Activated CD4-positive, alpha-beta memory T cell treated with anti-CD3 and anti-CD28 coated beads for 36 hours (primary cell): ENCODE measurements at regions not wholly inside any gene's neighbourhood (a gene's known extent, or its start where the extent isn't known, plus 50 kb on each side); places are given as distances from the start of the nearest gene placed in this dataset.
A peak's percentile ranks its signal among the peaks of the same experiment; 100 is the strongest.
"Not testable (repeated sequence)": the region's sequence is repeated elsewhere in the genome, so short reads cannot be mapped to it uniquely, and the experiment has no call there.

Source experiments
- CTCF ChIA-PET: fragments of 350-600 bp; sonication (Branson Sonifier 250); formaldehyde crosslinking; loops from one replicate; lab custom pipeline; 2021; ENCODE audit warnings: antibody characterized with exemption, inconsistent platforms; lab: Charles Lee
- POLR2A ChIA-PET: fragments of 350-600 bp; sonication (Branson Sonifier 250); formaldehyde crosslinking; loops from one replicate; lab custom pipeline; 2021; ENCODE audit warnings: antibody characterized with exemption; lab: Charles Lee
- DNase-seq: peaks from one replicate; pipeline ENCODE4 v3.0.0-alpha.2; 2020
- H3K27ac Mint-ChIP-seq: one replicate; pipeline ENCODE4 v1.8.0; 2021; ENCODE audit warnings: mixed read lengths
- H3K27me3 Mint-ChIP-seq: one replicate; pipeline ENCODE4 v1.8.0; 2021; ENCODE audit warnings: mixed read lengths
- H3K36me3 Mint-ChIP-seq: one replicate; pipeline ENCODE4 v1.8.0; 2021; ENCODE audit warnings: mixed read lengths
- H3K4me1 Mint-ChIP-seq: one replicate; pipeline ENCODE4 v1.8.0; 2021; ENCODE audit warnings: low read depth, mixed read lengths
- H3K4me3 Mint-ChIP-seq: one replicate; pipeline ENCODE4 v1.8.0; 2021; ENCODE audit warnings: mild to moderate bottlenecking, mixed read lengths
- H3K9me3 Mint-ChIP-seq: one replicate; pipeline ENCODE4 v1.8.0; 2021; ENCODE audit warnings: mixed read lengths
- intact Hi-C: fragments of 100-400 bp; cut with micrococcal nuclease; formaldehyde crosslinking; loops from one replicate; pipeline ENCODE4 v1.15.1; 2023

GRCh38 chr2:87526258-87526657, 221.6 kb upstream of the PLGLB2 start:
- peaks cover 25% of the 10 kb centered on the region for H3K4me1 Mint-ChIP-seq
- intact Hi-C loops, POLR2A ChIA-PET, H3K36me3 Mint-ChIP-seq, DNase-seq, H3K4me3 Mint-ChIP-seq, CTCF ChIA-PET, H3K27me3 Mint-ChIP-seq, H3K27ac Mint-ChIP-seq, H3K9me3 Mint-ChIP-seq: not testable (repeated sequence)

- POLR2A ChIA-PET, H3K9me3 Mint-ChIP-seq, H3K36me3 Mint-ChIP-seq, H3K27ac Mint-ChIP-seq, H3K27me3 Mint-ChIP-seq, H3K4me3 Mint-ChIP-seq, intact Hi-C loops, DNase-seq, CTCF ChIA-PET: not testable (repeated sequence)
- H3K4me1 Mint-ChIP-seq = peaks cover 23% of the 10 kb centered on the region
Observed at GRCh38 chr2:87531968-87532715, 215.7 kb upstream of the PLGLB2 start.

GRCh38 chr2:87533390-87534272, 214.3 kb upstream of the PLGLB2 start:
- Mint-ChIP-seq H3K27ac (peak overlapping the region; percentile 13), H3K4me1 (peaks cover 24% of the 10 kb centered on the region)
- H3K4me3 Mint-ChIP-seq, H3K36me3 Mint-ChIP-seq, H3K9me3 Mint-ChIP-seq, CTCF ChIA-PET, DNase-seq, POLR2A ChIA-PET, H3K27me3 Mint-ChIP-seq, intact Hi-C loops: not testable (repeated sequence)

GRCh38 chr2:87534273-87534889, 213.5 kb upstream of the PLGLB2 start:
- H3K27ac Mint-ChIP-seq, H3K4me3 Mint-ChIP-seq, CTCF ChIA-PET, intact Hi-C loops, H3K36me3 Mint-ChIP-seq, DNase-seq, H3K27me3 Mint-ChIP-seq, H3K9me3 Mint-ChIP-seq, POLR2A ChIA-PET: not testable (repeated sequence)
- peaks cover 24% of the 10 kb centered on the region for H3K4me1 Mint-ChIP-seq

GRCh38 chr2:87536427-87536826, 211.5 kb upstream of the PLGLB2 start:
- peaks cover 20% of the 10 kb centered on the region for H3K4me1 Mint-ChIP-seq
- CTCF ChIA-PET, DNase-seq, H3K4me3 Mint-ChIP-seq, H3K9me3 Mint-ChIP-seq, POLR2A ChIA-PET, H3K36me3 Mint-ChIP-seq, intact Hi-C loops, H3K27me3 Mint-ChIP-seq: not testable (repeated sequence)
- H3K27ac Mint-ChIP-seq = peak overlapping the region; percentile 60

GRCh38 chr2:87537251-87537671, 210.6 kb upstream of the PLGLB2 start:
- peak; percentile 41 for DNase-seq
- H3K27me3 Mint-ChIP-seq, H3K9me3 Mint-ChIP-seq, CTCF ChIA-PET, H3K36me3 Mint-ChIP-seq, intact Hi-C loops, POLR2A ChIA-PET: not testable (repeated sequence)
- peak overlapping the region; percentile 83 for H3K27ac Mint-ChIP-seq
- peaks cover 19% of the 10 kb centered on the region for H3K4me1 Mint-ChIP-seq
- H3K4me3 Mint-ChIP-seq = peak overlapping the region; percentile 57

GRCh38 chr2:87538268-87538667, 209.6 kb upstream of the PLGLB2 start:
- CTCF ChIA-PET, H3K27me3 Mint-ChIP-seq, H3K9me3 Mint-ChIP-seq, intact Hi-C loops, POLR2A ChIA-PET, H3K27ac Mint-ChIP-seq, H3K4me3 Mint-ChIP-seq, H3K36me3 Mint-ChIP-seq: not testable (repeated sequence)
- H3K4me1 Mint-ChIP-seq = peaks cover 15% of the 10 kb centered on the region
- peak; percentile 40 for DNase-seq

GRCh38 chr2:87539151-87539943, 208.5 kb upstream of the PLGLB2 start:
- H3K9me3 Mint-ChIP-seq, intact Hi-C loops, POLR2A ChIA-PET, DNase-seq, H3K4me3 Mint-ChIP-seq, CTCF ChIA-PET, H3K27me3 Mint-ChIP-seq, H3K27ac Mint-ChIP-seq, H3K36me3 Mint-ChIP-seq: not testable (repeated sequence)
- peaks cover 11% of the 10 kb centered on the region for H3K4me1 Mint-ChIP-seq

- H3K36me3 Mint-ChIP-seq, H3K27me3 Mint-ChIP-seq, POLR2A ChIA-PET, DNase-seq, H3K9me3 Mint-ChIP-seq, H3K27ac Mint-ChIP-seq, CTCF ChIA-PET, intact Hi-C loops, H3K4me3 Mint-ChIP-seq: not testable (repeated sequence)
- peaks cover 11% of the 10 kb centered on the region for H3K4me1 Mint-ChIP-seq
Observed at GRCh38 chr2:87540242-87540641, 207.6 kb upstream of the PLGLB2 start.

- H3K9me3 Mint-ChIP-seq, CTCF ChIA-PET, H3K4me3 Mint-ChIP-seq, intact Hi-C loops, H3K27me3 Mint-ChIP-seq, H3K4me1 Mint-ChIP-seq, H3K36me3 Mint-ChIP-seq, POLR2A ChIA-PET: not testable (repeated sequence)
- H3K27ac Mint-ChIP-seq = peak overlapping the region; percentile 79
- peak; percentile 69 for DNase-seq
Observed at GRCh38 chr2:87542599-87543174, 205.2 kb upstream of the PLGLB2 start.

- H3K9me3 Mint-ChIP-seq, H3K36me3 Mint-ChIP-seq, H3K27ac Mint-ChIP-seq, CTCF ChIA-PET, H3K4me1 Mint-ChIP-seq, H3K4me3 Mint-ChIP-seq, intact Hi-C loops, DNase-seq, H3K27me3 Mint-ChIP-seq, POLR2A ChIA-PET: not testable (repeated sequence)
Observed at GRCh38 chr2:87543797-87544196, 204.1 kb upstream of the PLGLB2 start.
